CD4-positive, alpha-beta T cell treated with Interleukin-6 at 100 ng/mL for 8 hours (primary cell): ENCODE measurements at regions not wholly inside any gene's neighbourhood (a gene's known extent, or its start where the extent isn't known, plus 50 kb on each side); places are given as distances from the start of the nearest gene placed in this dataset.

Experiments
- DNase-seq: peaks from one replicate; pipeline ENCODE4 v3.0.0-alpha.2; 2020; ENCODE audit warnings: mixed read lengths, low spot score

DNA sequence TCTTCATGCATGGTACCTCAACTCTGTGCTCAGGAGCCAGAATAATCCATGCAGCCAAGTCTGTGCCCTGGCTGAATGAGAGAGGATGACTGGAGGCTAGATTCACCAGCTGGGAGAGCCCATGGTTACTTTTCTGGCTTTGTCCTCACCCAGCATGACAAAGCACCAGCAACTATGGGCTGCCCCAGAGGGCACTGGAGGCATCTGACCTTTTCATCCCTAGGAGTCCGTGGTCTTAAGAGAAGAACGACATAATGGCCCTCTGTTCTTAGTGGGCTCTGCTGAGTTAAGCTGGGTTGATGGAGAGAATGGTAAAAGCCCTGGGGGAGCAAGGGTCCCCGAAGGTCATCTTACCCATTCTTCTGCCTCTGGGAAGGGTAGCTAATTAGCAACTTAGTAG is 54.6 kb upstream of the TNP1 start:
- DNase-seq, result no peak

DNA sequence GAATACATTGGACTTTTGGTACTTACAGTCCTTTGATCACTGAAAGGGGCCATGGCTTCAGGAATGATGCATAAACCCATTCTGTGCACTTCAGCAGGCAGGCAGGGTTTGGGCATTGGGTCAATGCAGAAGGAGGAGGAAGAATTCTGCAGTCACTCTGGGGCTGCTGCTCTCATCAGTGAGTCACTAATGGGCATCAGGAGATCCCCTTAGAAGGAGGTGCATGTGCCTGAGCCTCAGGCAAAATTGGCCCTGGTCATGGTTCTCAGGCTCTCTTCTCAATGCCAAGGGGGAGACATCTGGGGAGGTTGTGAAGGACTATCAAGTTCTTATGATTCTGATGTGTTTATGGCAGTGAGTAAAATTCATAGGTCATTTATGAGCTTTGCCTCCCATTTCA is 52.0 kb upstream of the TNP1 start:
- DNase-seq, result no peak

- DNase-seq, result no peak
These were observed 51.1 kb upstream of the TNP1 start for GRCh38 chr2:216911008-216911407.

- no peak for DNase-seq
These were observed 49.8 kb upstream of the TNP1 start for GRCh38 chr2:216909541-216910210.
